Retinal pigment epithelial cell (primary cell): ENCODE measurements at regions not wholly inside any gene's neighbourhood (a gene's known extent, or its start where the extent isn't known, plus 50 kb on each side); places are given as distances from the start of the nearest gene placed in this dataset.
"Not testable (repeated sequence)": the region's sequence is repeated elsewhere in the genome, so short reads cannot be mapped to it uniquely, and the experiment has no call there.

Experiments
- DNase-seq: peaks from one replicate; pipeline ENCODE4 v3.0.0-alpha.2; 2010; ENCODE audit warnings: low read depth
- H3K4me3 ChIP-seq: 2 replicates; pipeline ENCODE4 v1.5.1; 2011; ENCODE audit warnings: mild to moderate bottlenecking, low read length, control low read depth, moderate library complexity
- TF ChIP-seq, protein P1 (sequence below): conservative IDR thresholded peaks from 2 replicates; pipeline ENCODE4 v1.5.1; 2011; ENCODE audit warnings: low read depth, low read length, control low read depth, inconsistent platforms

DNA sequence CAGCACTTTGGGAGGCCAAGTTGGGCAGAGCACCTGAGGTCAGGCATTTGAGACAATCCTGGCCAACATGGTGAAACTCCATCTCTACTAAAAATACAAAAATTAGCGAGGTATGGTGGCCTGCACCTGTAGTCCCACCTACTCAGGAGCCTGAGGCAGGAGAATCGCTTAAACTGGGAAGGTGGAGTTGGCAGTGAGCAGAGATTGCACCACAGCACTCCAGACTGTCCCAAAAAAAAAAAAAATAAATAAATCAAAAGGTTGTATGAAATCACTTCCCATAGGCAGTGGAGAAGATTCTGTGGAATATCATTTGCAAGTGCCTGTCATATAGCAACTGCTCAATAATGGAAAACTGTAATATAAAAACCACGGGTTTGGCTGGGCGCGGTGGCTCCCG, 65.1 kb upstream of the SERBP1 start:
- no peak overlapping the region for H3K4me3 ChIP-seq
- TF ChIP-seq, protein P1, sequence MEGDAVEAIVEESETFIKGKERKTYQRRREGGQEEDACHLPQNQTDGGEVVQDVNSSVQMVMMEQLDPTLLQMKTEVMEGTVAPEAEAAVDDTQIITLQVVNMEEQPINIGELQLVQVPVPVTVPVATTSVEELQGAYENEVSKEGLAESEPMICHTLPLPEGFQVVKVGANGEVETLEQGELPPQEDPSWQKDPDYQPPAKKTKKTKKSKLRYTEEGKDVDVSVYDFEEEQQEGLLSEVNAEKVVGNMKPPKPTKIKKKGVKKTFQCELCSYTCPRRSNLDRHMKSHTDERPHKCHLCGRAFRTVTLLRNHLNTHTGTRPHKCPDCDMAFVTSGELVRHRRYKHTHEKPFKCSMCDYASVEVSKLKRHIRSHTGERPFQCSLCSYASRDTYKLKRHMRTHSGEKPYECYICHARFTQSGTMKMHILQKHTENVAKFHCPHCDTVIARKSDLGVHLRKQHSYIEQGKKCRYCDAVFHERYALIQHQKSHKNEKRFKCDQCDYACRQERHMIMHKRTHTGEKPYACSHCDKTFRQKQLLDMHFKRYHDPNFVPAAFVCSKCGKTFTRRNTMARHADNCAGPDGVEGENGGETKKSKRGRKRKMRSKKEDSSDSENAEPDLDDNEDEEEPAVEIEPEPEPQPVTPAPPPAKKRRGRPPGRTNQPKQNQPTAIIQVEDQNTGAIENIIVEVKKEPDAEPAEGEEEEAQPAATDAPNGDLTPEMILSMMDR: no peak
- no peak for DNase-seq

DNA sequence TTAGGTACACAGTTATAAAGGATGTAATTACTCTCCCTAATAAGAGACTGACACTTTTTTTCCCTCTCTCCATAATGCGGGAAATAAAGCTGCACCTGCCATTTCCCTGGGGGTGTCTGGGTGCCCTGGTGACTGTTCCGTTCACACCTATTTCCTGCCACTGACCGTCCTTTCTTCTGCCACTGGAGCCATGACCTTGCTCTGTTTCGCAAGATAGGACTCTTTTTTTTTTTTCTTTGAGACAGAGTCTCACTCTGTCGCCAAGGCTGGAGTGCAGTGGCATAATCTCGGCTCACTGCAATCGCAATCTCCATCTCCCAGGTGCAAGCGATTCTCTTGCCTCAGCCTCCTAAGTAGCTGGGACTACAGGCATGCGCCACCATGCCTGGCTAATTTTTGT, 66.1 kb upstream of the SERBP1 start:
- DNase-seq: no peak
- TF ChIP-seq, protein P1: no peak
- H3K4me3 ChIP-seq: no peak overlapping the region

DNA sequence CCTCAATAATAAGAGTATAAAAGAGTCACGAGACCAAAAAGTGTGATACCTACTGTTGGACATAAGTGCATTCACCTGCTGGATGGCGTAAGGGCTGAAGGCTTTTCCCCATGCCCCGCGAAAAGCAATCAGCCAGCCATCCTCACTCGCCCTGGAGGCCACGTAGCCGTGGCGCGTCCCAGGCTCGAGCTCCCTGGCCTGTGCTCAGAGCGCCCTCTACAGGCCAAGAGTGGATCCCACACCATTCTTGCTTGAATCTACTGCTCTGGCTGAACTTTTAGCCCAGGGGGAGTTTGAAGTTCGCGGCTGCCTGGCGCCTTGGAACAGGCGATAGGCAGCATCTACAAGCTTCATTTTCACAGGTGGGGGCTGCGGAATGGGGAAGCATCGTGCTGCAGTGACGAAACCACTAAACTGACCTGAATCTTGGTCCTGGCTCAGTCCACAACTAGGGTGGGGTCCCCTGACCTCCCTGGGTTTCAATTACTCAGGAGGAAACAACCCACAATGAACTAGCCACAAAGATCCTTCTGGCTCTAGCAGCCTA, 70.3 kb upstream of the SERBP1 start:
- TF ChIP-seq, protein P1: peak; percentile 98
- no peak overlapping the region for H3K4me3 ChIP-seq
- DNase-seq: peak; percentile 35

DNA sequence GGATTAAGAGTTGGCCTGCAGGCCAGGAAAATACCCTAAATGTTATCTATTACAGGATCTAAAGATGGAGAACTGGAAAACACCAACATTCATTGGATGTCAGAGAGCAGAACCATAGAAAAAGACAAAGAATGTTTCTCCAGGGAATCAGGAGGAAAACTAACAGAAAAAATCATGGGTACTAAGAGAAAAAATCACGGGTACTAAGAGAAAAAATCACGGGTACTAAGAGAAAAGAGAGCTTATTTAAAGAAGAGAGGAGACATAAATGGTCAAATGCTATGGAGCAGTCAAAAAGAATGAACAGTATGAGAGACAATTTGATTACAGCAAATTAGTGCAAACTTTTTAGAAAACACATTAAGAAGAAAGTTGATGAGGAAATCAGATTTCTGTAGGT, 73.8 kb upstream of the SERBP1 start:
- no peak for DNase-seq
- TF ChIP-seq, protein P1: no peak
- no peak overlapping the region for H3K4me3 ChIP-seq

DNA sequence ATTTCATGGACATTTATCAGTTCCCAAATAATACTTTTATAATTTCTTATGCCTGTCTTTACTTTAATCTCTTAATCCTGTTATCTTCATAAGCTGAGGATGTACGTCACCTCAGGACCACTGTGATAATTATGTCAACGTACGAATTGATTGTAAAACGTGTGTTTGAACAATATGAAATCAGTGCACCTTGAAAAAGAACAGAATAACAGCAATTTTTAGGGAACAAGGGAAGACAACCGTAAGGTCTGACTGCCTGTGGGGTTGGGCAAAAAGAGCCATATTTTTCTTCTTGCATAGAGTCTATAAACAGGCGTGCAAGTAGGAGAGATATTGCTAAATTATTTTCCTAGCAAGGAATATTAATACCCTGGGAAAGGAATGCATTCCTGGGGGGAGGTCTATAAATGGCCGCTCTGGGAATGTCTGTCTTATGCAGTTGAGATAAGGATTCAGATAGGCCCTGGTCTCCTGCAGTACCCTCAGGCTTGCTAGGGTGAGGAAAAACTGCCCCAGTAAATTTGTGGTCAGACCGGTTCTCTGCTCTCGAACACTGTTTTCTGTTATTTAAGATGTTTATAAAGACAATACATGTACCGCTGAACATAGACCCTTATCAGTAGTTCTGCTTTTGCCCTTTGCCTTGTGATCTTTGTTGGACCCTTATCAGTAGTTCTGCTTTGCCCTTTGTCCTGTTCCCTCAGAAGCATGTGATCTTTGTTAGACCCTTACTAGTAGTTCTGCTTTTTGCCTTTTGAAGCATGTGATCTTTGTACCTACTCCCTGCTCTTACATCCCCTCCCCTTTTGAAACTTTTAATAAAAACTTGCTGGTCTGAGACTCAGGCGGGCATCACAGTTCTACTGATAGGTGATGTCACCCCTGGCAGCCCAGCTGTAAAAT, 83.4 kb upstream of the SERBP1 start:
- not testable (repeated sequence) for DNase-seq, H3K4me3 ChIP-seq

DNA sequence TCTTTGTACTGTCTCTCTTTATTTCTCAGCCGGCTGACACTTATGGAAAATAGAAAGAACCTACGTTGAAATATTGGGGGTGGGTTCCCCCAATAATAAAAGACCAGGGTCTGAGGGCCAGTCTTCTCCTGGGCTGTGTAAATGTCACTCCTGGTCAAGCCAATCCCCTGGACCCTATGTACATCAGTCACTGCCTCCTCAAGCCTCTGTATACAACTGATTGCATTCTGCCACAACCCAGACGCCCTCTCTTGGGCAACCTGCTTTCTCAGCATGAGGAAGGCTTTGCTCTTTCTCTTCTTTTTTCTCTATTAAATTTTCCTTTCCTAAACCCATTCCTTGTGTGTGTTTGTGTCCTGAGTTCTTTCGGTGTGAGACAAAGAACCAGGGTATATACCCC, 84.1 kb upstream of the SERBP1 start:
- TF ChIP-seq, protein P1: no peak
- DNase-seq: no peak
- H3K4me3 ChIP-seq: no peak overlapping the region

DNA sequence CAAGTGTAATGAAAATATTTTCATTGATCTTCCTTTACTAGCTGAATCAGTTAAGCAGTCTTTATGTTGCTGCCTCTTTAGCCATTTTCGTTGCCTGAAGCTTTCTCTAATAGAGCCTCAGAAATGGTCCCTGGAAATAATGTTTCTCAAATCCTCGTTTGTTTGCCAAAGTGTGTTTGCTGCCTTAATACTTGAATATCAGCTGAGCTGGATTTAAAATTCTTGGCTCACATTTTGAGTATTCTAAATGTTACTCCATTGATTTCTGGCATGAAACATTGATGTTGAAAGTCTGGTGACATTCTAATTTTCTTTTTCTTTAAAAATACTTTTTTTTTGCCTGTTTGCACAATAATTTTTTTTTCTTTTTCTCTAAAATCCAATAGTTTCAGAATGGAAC, 84.6 kb upstream of the SERBP1 start:
- TF ChIP-seq, protein P1: no peak
- no peak for DNase-seq
- no peak overlapping the region for H3K4me3 ChIP-seq
